HCT116 (cell line): ENCODE measurements at regions not wholly inside any gene's neighbourhood (a gene's known extent, or its start where the extent isn't known, plus 50 kb on each side); places are given as distances from the start of the nearest gene placed in this dataset.

Source experiments
- ATAC-seq: fragments of 200-7000 bp; cut with Tn5 transposase; 2 replicates; pipeline ENCODE4 v1.9.1; 2020; ENCODE audit warnings: mild to moderate bottlenecking, moderate library complexity
- BruUV-seq: library from RNA; stranded (reverse); fragments of 400-500 nt; replicated peaks from 2 replicates; lab custom pipeline; 2021; lab: Mats Ljungman, UMichigan
- CTCF ChIA-PET: fragments of 300-600 bp; sonication (Branson Sonifier 250); formaldehyde crosslinking; loops from one replicate; lab custom pipeline; 2021; ENCODE audit warnings: antibody characterized with exemption; lab: Charles Lee
- POLR2A ChIA-PET: fragments of 300-600, 350-600 bp; sonication (Branson Sonifier 250); formaldehyde crosslinking; loops from one replicate; lab custom pipeline; 2021; ENCODE audit warnings: antibody characterized with exemption; lab: Charles Lee
- RAD21 ChIA-PET, 2 experiments: fragments of 300-600 bp; sonication (Branson Sonifier 250); formaldehyde crosslinking; loops; one replicate each; lab custom pipeline; 2023; ENCODE audit warnings: low total read pairs in 2 of 2; ENCODE audit not compliant: uncharacterized antibody in 2 of 2, unreplicated experiment in 2 of 2, low non-redundant PET in 1 of 2; lab: Charles Lee
- DNase-seq: peaks from one replicate; pipeline ENCODE4 v3.0.0-alpha.2; 2010; ENCODE audit warnings: low read depth, low spot score
- H2AFZ ChIP-seq: fragments of 200-600 bp; shearing (Covaris generic), sonication (generic); 2 replicates; pipeline ENCODE4 v1.6.1; 2017; ENCODE audit warnings: low read depth, mixed run types, mixed read lengths, antibody characterized with exemption, low read length; ENCODE audit not compliant: poor library complexity, severe bottlenecking
- H3K27ac ChIP-seq: 2 replicates; pipeline ENCODE4 v1.5.1; 2012; ENCODE audit warnings: low read depth, low read length
- H3K27me3 ChIP-seq: fragments of 200-600 bp; sonication (generic); 2 replicates; pipeline ENCODE4 v1.6.1; 2016; ENCODE audit warnings: mixed run types, low read length, mixed read lengths; ENCODE audit not compliant: insufficient read depth
- H3K36me3 ChIP-seq, 2 experiments: fragments of 200-500 bp in 1 of 2; fragments of 200-600 bp in 1 of 2; sonication (Bioruptor generic) in 1 of 2; sonication (generic) in 1 of 2; 2 replicates each; pipeline versions ENCODE4 v1.5.1 to v1.6.1; 2014 to 2016; ENCODE audit warnings: low read length in 2 of 2, inconsistent platforms in 1 of 2, mixed read lengths in 1 of 2, mixed run types in 1 of 2; ENCODE audit not compliant: insufficient read depth in 2 of 2, control insufficient read depth in 1 of 2
- H3K4me1 ChIP-seq, 2 experiments: fragments of 200-600 bp in 1 of 2; sonication (generic) in 1 of 2; 2 replicates each; pipeline versions ENCODE4 v1.5.1 to v1.6.1; 2012 to 2017; ENCODE audit warnings: low read length in 2 of 2, inconsistent platforms in 1 of 2, mild to moderate bottlenecking in 1 of 2, mixed read lengths in 1 of 2, mixed run types in 1 of 2, moderate library complexity in 1 of 2; ENCODE audit not compliant: insufficient read depth in 2 of 2, control insufficient read depth in 1 of 2
- H3K4me2 ChIP-seq: fragments of 200-600 bp; sonication (generic); 2 replicates; pipeline ENCODE4 v1.6.1; 2017; ENCODE audit warnings: mixed run types, low read length, mixed read lengths
- H3K4me3 ChIP-seq, 2 experiments: fragments of 200-600 bp in 1 of 2; sonication (generic) in 1 of 2; replicated peaks in 1 of 2; 2 replicates each; pipeline ENCODE4 v1.5.1; 2011 to 2016; ENCODE audit warnings: low read length in 2 of 2, control low read depth in 1 of 2, low read depth in 1 of 2, mild to moderate bottlenecking in 1 of 2, mixed read lengths in 1 of 2, mixed run types in 1 of 2
- H3K79me2 ChIP-seq: fragments of 200-600 bp; sonication (generic); 2 replicates; pipeline ENCODE4 v1.6.1; 2017; ENCODE audit warnings: mild to moderate bottlenecking, mixed run types, low read length, moderate library complexity, mixed read lengths; ENCODE audit not compliant: insufficient read depth
- H3K9ac ChIP-seq: fragments of 200-600 bp; sonication (generic); 2 replicates; pipeline ENCODE4 v1.6.1; 2016; ENCODE audit warnings: low read length, mixed read lengths
- H3K9me2 ChIP-seq: fragments of 200-600 bp; sonication (generic), shearing (Covaris generic); 2 replicates; pipeline ENCODE4 v1.6.1; 2017; ENCODE audit warnings: mixed run types, mild to moderate bottlenecking, moderate library complexity; ENCODE audit not compliant: insufficient read depth
- H3K9me3 ChIP-seq, 2 experiments: fragments of 200-500 bp in 1 of 2; fragments of 200-600 bp in 1 of 2; sonication (Bioruptor generic) in 1 of 2; sonication (generic) in 1 of 2; 2 replicates each; pipeline ENCODE4 v1.6.1; 2014 to 2017; ENCODE audit warnings: low read length in 2 of 2, mixed read lengths in 2 of 2, inconsistent platforms in 1 of 2, low read depth in 1 of 2, mild to moderate bottlenecking in 1 of 2, mixed run types in 1 of 2, moderate library complexity in 1 of 2; ENCODE audit not compliant: control insufficient read depth in 1 of 2, insufficient read depth in 1 of 2
- H4K20me1 ChIP-seq: fragments of 200-600 bp; sonication (generic), shearing (Covaris generic); 2 replicates; pipeline ENCODE4 v1.6.1; 2017; ENCODE audit warnings: mixed run types, mild to moderate bottlenecking, moderate library complexity; ENCODE audit not compliant: insufficient read depth
- ELF1 ChIP-seq: IDR thresholded peaks from 2 replicates; pipeline ENCODE4 v1.6.1; 2012; ENCODE audit warnings: low read depth, borderline replicate concordance
- FOSL1 ChIP-seq: IDR thresholded peaks from 2 replicates; pipeline ENCODE4 v1.6.1; 2012; ENCODE audit warnings: low read depth
- JUND ChIP-seq: IDR thresholded peaks from 2 replicates; pipeline ENCODE4 v1.6.1; 2012
- RAD21 ChIP-seq: IDR thresholded peaks from 2 replicates; pipeline ENCODE4 v1.6.1; 2012; ENCODE audit warnings: low read depth, mild to moderate bottlenecking
- SRF ChIP-seq: IDR thresholded peaks from 2 replicates; pipeline ENCODE4 v1.6.1; 2012; ENCODE audit warnings: low read depth
- TCF7L2 ChIP-seq: IDR thresholded peaks from 2 replicates; pipeline ENCODE4 v1.7.0; 2011; ENCODE audit warnings: borderline replicate concordance, inconsistent platforms; ENCODE audit not compliant: insufficient read depth, insufficient read length; ENCODE audit errors: extremely low read depth
- ZFX ChIP-seq: fragments of 450-650 bp; IDR thresholded peaks from 2 replicates; pipeline ENCODE4 v1.6.1; 2017
- ZNF274 ChIP-seq: fragments of 200-500 bp; sonication (Bioruptor generic); IDR thresholded peaks from 2 replicates; pipeline ENCODE4 v1.6.1; 2014; ENCODE audit warnings: mild to moderate bottlenecking, low read depth, low read length, inconsistent platforms
- intact Hi-C: fragments of 100-400 bp; cut with micrococcal nuclease; formaldehyde crosslinking; loops from 2 replicates; pipeline ENCODE4 v1.10.0; 2022
- TF ChIP-seq, protein P1 (sequence below): IDR thresholded peaks from 2 replicates; pipeline ENCODE4 v1.6.1; 2012; ENCODE audit warnings: low read depth
- TF ChIP-seq, protein P2 (sequence below), 3 experiments: fragments of 200-600 bp in 1 of 3; sonication (generic) in 1 of 3; IDR thresholded peaks in 2 of 3; conservative IDR thresholded peaks in 1 of 3; 2 replicates each; pipeline ENCODE4 v1.5.1; 2012 to 2017; ENCODE audit warnings: low read depth in 2 of 3, low read length in 2 of 3, antibody characterized with exemption in 1 of 3, borderline replicate concordance in 1 of 3, control low read depth in 1 of 3, mild to moderate bottlenecking in 1 of 3, mixed read lengths in 1 of 3, mixed run types in 1 of 3, moderate library complexity in 1 of 3; ENCODE audit not compliant: insufficient read depth in 1 of 3
- TF ChIP-seq, protein P3 (sequence below): IDR thresholded peaks from 2 replicates; pipeline ENCODE4 v1.6.1; 2012
- TF ChIP-seq, protein P4 (sequence below): IDR thresholded peaks from 2 replicates; pipeline ENCODE4 v1.6.1; 2012

DNA sequence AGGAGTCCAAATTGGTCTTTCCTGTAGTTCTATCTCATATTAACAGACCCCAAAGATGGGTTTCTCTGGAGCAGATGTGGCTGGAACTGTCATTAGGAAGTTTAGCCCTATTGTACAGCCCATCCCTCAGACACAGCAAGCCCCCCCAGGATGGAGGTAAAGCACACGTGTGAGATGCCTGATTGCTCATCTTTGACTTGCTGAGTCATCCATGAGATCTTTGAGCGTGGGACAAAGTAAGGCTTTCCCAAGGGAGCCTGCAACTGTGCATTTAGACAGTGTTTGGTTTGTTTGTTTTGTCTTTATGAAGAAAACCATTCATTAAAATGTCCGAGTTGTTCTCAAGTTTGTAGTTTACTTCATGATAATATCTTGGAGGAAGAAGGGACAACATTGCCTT, 145.3 kb upstream of the CDH13 start (continued):
- TF ChIP-seq, protein P1, sequence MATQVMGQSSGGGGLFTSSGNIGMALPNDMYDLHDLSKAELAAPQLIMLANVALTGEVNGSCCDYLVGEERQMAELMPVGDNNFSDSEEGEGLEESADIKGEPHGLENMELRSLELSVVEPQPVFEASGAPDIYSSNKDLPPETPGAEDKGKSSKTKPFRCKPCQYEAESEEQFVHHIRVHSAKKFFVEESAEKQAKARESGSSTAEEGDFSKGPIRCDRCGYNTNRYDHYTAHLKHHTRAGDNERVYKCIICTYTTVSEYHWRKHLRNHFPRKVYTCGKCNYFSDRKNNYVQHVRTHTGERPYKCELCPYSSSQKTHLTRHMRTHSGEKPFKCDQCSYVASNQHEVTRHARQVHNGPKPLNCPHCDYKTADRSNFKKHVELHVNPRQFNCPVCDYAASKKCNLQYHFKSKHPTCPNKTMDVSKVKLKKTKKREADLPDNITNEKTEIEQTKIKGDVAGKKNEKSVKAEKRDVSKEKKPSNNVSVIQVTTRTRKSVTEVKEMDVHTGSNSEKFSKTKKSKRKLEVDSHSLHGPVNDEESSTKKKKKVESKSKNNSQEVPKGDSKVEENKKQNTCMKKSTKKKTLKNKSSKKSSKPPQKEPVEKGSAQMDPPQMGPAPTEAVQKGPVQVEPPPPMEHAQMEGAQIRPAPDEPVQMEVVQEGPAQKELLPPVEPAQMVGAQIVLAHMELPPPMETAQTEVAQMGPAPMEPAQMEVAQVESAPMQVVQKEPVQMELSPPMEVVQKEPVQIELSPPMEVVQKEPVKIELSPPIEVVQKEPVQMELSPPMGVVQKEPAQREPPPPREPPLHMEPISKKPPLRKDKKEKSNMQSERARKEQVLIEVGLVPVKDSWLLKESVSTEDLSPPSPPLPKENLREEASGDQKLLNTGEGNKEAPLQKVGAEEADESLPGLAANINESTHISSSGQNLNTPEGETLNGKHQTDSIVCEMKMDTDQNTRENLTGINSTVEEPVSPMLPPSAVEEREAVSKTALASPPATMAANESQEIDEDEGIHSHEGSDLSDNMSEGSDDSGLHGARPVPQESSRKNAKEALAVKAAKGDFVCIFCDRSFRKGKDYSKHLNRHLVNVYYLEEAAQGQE = no peak
- TF ChIP-seq TCF7L2 = no peak

DNA sequence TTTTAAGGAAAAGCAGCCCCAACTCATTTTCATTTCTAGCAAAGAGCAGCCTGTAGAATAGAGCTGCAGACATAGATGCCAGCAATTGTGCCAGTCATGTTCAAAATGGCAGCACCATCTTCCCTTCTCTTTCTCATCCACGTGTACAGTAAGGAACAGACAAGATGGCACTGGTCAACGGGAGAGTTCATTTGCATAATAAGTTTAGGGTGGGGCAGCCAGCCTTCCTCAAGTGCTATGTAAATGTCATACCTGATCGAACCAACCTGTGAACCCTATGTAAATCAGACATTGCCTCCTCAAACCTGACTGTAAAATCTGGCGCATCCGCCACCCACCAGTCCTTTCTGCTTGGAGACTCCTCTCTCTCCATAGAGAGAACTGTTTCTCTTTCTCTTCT, 150.0 kb upstream of the CDH13 start:
- Histone ChIP-seq H2AFZ (no peak overlapping the region), H3K27me3 (peaks cover 21% of the 10 kb centered on the region; the same call in 1 of the 2 replicates), H3K4me3 (no peak overlapping the region), H3K4me2 (no peak overlapping the region), H3K9me3 (no peaks in the 10 kb centered on the region), H3K79me2 (no peaks in the 10 kb centered on the region), H3K9ac (no peak overlapping the region), H3K36me3 (no peaks in the 10 kb centered on the region), H3K27ac (no peak overlapping the region), H3K4me1 (no peaks in the 10 kb centered on the region), H3K9me2 (no peaks in the 10 kb centered on the region), H4K20me1 (no peaks in the 10 kb centered on the region)
- intact Hi-C loops = no loop called here
- TF ChIP-seq FOSL1 = no peak
- TF ChIP-seq SRF = no peak
- TF ChIP-seq RAD21 = no peak
- no peak for TF ChIP-seq TCF7L2
- TF ChIP-seq, protein P2, sequence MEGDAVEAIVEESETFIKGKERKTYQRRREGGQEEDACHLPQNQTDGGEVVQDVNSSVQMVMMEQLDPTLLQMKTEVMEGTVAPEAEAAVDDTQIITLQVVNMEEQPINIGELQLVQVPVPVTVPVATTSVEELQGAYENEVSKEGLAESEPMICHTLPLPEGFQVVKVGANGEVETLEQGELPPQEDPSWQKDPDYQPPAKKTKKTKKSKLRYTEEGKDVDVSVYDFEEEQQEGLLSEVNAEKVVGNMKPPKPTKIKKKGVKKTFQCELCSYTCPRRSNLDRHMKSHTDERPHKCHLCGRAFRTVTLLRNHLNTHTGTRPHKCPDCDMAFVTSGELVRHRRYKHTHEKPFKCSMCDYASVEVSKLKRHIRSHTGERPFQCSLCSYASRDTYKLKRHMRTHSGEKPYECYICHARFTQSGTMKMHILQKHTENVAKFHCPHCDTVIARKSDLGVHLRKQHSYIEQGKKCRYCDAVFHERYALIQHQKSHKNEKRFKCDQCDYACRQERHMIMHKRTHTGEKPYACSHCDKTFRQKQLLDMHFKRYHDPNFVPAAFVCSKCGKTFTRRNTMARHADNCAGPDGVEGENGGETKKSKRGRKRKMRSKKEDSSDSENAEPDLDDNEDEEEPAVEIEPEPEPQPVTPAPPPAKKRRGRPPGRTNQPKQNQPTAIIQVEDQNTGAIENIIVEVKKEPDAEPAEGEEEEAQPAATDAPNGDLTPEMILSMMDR (IDR thresholded peaks at IDR 0.05 in 2 of 3, conservative IDR thresholded peaks at IDR 0.05 in 1 of 3; ENCODE audit: borderline replicate concordance in 1 of 3, insufficient read depth in 1 of 3, low read depth in 2 of 3, low read length in 2 of 3) = no peak
- TF ChIP-seq, protein P3, sequence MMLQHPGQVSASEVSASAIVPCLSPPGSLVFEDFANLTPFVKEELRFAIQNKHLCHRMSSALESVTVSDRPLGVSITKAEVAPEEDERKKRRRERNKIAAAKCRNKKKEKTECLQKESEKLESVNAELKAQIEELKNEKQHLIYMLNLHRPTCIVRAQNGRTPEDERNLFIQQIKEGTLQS = no peak
- no peak for TF ChIP-seq ZFX
- no peak for TF ChIP-seq JUND
- TF ChIP-seq, protein P4, sequence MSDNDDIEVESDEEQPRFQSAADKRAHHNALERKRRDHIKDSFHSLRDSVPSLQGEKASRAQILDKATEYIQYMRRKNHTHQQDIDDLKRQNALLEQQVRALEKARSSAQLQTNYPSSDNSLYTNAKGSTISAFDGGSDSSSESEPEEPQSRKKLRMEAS = no peak
- TF ChIP-seq ELF1 = no peak
- no peak for TF ChIP-seq ZNF274
- ATAC-seq = no peak
- DNase-seq = no peak
- CTCF ChIA-PET = no interaction called here
- POLR2A ChIA-PET = no interaction called here
- RAD21 ChIA-PET = no interaction called here
- BruUV-seq = no TSS peak
